Transverse colon (tissue), 4 donors: ENCODE measurements at regions not wholly inside any gene's neighbourhood (a gene's known extent, or its start where the extent isn't known, plus 50 kb on each side); places are given as distances from the start of the nearest gene placed in this dataset.

Experiments used
- DNase-seq: peaks from one replicate; pipeline ENCODE4 v3.0.0-alpha.2; 2019
- H3K27ac ChIP-seq, 4 donors: fragments of 200-600 bp; sonication (generic); 2 replicates each; pipeline ENCODE4 v1.5.1; 2016 to 2018; ENCODE audit warnings: inconsistent platforms in 4 of 4
- H3K27me3 ChIP-seq: fragments of 200-600 bp; sonication (generic); 2 replicates; pipeline ENCODE4 v1.5.1; 2017; ENCODE audit warnings: inconsistent platforms
- H3K36me3 ChIP-seq, 4 donors: fragments of 200-600 bp; sonication (generic); 2 replicates each; pipeline ENCODE4 v1.5.1; 2017 to 2019; ENCODE audit warnings: inconsistent platforms in 4 of 4
- H3K4me1 ChIP-seq, 4 donors: fragments of 200-600 bp; sonication (generic); 2 replicates each; pipeline ENCODE4 v1.5.1; 2017 to 2020; ENCODE audit warnings: inconsistent platforms in 4 of 4
- H3K4me3 ChIP-seq, 4 donors: fragments of 200-600 bp; sonication (generic); 1 replicate in 1 of 4; 2 replicates in 3 of 4; pipeline versions ENCODE4 v1.5.1 to v1.6.1; 2017 to 2019; ENCODE audit warnings: inconsistent platforms in 4 of 4
- H3K9me3 ChIP-seq, 2 donors: fragments of 200-600 bp; sonication (generic); 2 replicates each; pipeline ENCODE4 v1.5.1; 2017 to 2019; ENCODE audit warnings: inconsistent platforms in 2 of 2
- EP300 ChIP-seq: sonication (generic); formaldehyde crosslinking; IDR thresholded peaks from one replicate; pipeline ENCODE4 v1.6.1; 2017; ENCODE audit warnings: antibody characterized with exemption, low read depth
- POLR2A ChIP-seq: fragments of 450-650 bp; IDR thresholded peaks from one replicate; pipeline ENCODE4 v1.6.1; 2016; ENCODE audit warnings: antibody characterized with exemption, mild to moderate bottlenecking, moderate library complexity
- POLR2AphosphoS5 ChIP-seq, 3 donors: sonication (generic); formaldehyde crosslinking; IDR thresholded peaks; one replicate each; pipeline ENCODE4 v1.6.1; 2016; ENCODE audit warnings: antibody characterized with exemption in 3 of 3
- WGBS, 2 donors: methylation state at CpG; one replicate each; pipeline ENCODE4 v1.1.5; 2018; ENCODE audit warnings: low coverage in 1 of 2; 5-methylcytosine and 5-hydroxymethylcytosine counted together
- in situ Hi-C, 4 donors: fragments of 200-750 bp; cut with MboI; loops; one replicate each; pipeline versions ENCODE4 v1.15.0 to v1.15.1; 2017; ENCODE audit warnings: low sequenced_read_pairs in 3 of 4, low pct_ligation_motif_present in 1 of 4, low pct_unique_long_range_greater_than_20kb in 1 of 4
- intact Hi-C: fragments of 100-400 bp; cut with DNase I; formaldehyde crosslinking; loops from one replicate; pipeline ENCODE4 v1.15.1; 2023; ENCODE audit warnings: low total_unique reads
- TF ChIP-seq, protein P1 (sequence below), 5 experiments: fragments of 200-600 bp in 3 of 5; fragments of 450-650 bp in 2 of 5; sonication (generic) in 3 of 5; IDR thresholded peaks; 1 replicate in 2 of 5; 2 replicates in 3 of 5; pipeline ENCODE4 v1.5.1; 2016 to 2017; ENCODE audit warnings: antibody characterized with exemption in 5 of 5, inconsistent platforms in 3 of 5, mild to moderate bottlenecking in 2 of 5, moderate library complexity in 1 of 5

DNA sequence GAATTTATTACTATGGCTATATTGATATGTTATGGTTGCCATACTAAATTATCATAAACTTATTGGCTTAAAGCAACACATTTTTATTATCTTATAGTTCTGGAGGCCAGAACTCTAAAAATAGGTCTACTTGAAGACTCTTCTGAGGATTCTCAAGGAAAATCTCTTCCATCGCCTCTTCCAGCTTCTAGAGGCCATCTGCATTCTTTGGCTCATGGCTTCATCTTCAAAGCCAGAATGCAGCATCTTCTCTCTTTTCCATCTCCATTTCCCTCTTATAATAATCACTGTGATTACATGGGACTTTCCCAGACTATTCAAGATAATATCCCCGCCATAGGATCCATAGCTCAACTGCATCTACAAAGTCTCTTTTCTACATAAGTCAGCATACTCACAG, 385.4 kb downstream of the RMST start:
- H3K27ac ChIP-seq = no peak overlapping the region
- no peak for DNase-seq
- in situ Hi-C loops (no loop called here), intact Hi-C loops (no loop called here)
- WGBS, 2 donors = 78 to 97% methylated on average over 2 of the region's 2 CpGs
- TF ChIP-seq POLR2A (no peak), EP300 (no peak), POLR2AphosphoS5 (IDR thresholded peaks at IDR 0.05) (no peak)
- TF ChIP-seq, protein P1, sequence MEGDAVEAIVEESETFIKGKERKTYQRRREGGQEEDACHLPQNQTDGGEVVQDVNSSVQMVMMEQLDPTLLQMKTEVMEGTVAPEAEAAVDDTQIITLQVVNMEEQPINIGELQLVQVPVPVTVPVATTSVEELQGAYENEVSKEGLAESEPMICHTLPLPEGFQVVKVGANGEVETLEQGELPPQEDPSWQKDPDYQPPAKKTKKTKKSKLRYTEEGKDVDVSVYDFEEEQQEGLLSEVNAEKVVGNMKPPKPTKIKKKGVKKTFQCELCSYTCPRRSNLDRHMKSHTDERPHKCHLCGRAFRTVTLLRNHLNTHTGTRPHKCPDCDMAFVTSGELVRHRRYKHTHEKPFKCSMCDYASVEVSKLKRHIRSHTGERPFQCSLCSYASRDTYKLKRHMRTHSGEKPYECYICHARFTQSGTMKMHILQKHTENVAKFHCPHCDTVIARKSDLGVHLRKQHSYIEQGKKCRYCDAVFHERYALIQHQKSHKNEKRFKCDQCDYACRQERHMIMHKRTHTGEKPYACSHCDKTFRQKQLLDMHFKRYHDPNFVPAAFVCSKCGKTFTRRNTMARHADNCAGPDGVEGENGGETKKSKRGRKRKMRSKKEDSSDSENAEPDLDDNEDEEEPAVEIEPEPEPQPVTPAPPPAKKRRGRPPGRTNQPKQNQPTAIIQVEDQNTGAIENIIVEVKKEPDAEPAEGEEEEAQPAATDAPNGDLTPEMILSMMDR (IDR thresholded peaks at IDR 0.05) = no peak
- H3K27me3 ChIP-seq = no peaks in the 10 kb centered on the region
- H3K4me1 ChIP-seq = no peaks in the 10 kb centered on the region
- no peaks in the 10 kb centered on the region for H3K36me3 ChIP-seq
- H3K9me3 ChIP-seq = no peaks in the 10 kb centered on the region
- no peak overlapping the region for H3K4me3 ChIP-seq

DNA sequence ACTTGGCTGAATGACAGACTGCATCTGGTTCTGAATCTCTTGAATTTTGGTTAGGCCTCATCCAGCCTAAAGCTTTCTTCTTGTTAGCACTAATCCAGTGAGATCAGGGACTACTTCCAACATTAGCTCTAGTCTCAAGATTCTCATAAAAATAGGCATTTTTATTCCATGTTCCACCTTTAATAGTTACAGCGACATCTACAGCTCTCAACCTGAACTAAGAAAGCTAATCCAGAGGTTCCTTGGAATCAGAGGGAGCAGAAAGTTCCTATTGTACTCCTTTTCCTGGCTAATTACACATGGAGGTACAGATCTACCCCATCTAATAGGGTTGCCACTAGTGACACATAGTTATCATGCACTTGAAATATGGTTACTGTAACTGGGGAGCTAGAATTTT, 391.9 kb downstream of the RMST start:
- Histone ChIP-seq H3K4me3 (no peak overlapping the region), H3K36me3 (no peaks in the 10 kb centered on the region), H3K4me1 (no peaks in the 10 kb centered on the region), H3K27me3 (no peaks in the 10 kb centered on the region), H3K9me3 (no peaks in the 10 kb centered on the region), H3K27ac (no peak overlapping the region)
- no peak for TF ChIP-seq POLR2AphosphoS5 (IDR thresholded peaks at IDR 0.05)
- TF ChIP-seq EP300 = no peak
- TF ChIP-seq, protein P1 (IDR thresholded peaks at IDR 0.05) = no peak
- no peak for DNase-seq
- intact Hi-C loops (no loop called here), in situ Hi-C loops (no loop called here)
- 50 to 85% methylated on average over 1 of the region's 1 CpG for WGBS, 2 donors

DNA sequence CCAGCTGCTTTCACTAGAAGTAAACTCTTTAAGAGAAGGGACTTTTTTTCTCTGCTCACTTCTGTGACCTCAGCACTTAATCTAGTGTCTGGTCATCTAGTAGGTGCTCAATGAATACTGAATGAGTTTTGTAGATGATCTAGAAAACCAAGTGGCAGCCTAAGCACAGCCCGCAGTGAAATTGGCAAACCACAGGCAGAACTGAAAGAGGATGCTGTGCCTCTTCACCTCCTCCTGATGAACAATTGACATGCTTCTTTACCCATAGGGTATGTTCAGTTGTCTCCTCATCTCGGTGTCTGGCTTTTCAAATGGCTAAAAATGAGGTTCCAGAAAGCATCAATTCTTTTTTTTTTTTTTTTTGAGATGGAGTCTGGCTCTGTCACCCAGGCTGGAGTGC, 399.5 kb downstream of the RMST start:
- TF ChIP-seq EP300 (no peak), POLR2AphosphoS5 (IDR thresholded peaks at IDR 0.05) (no peak), POLR2A (no peak)
- TF ChIP-seq, protein P1 (IDR thresholded peaks at IDR 0.05) = no peak
- no peak overlapping the region for H3K4me3 ChIP-seq
- no peak overlapping the region for H3K27ac ChIP-seq
- 49% methylated on average over 2 of the region's 2 CpGs; no CpG with 5 or more reads in 1 of the 2 donors for WGBS, 2 donors
- in situ Hi-C loops (no loop called here), intact Hi-C loops (no loop called here)
- DNase-seq = no peak
- no peaks in the 10 kb centered on the region for H3K36me3 ChIP-seq
- no peaks in the 10 kb centered on the region for H3K4me1 ChIP-seq
- H3K27me3 ChIP-seq = no peaks in the 10 kb centered on the region
- H3K9me3 ChIP-seq = no peaks in the 10 kb centered on the region

DNA sequence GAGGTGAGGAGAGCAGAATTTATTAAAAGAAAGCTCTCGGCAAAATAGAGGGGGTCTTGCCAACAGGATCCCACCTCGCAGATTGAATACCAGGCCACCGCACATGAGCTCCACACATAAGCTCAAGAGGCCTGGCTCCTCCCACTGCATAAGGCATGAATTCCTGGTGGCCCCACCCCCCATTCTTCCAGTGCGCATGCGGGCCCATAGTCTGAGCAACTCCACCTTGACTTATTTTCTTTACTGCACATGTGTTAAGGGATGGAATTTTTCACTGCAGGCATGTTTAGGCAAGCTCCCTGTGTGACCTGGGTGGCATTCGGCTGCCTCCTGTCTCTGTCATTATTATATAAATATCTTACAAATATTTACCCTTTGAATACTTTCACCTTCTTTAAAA, 412.5 kb downstream of the RMST start:
- no peak for DNase-seq

More for the DNA sequence above, 412.5 kb downstream of the RMST start:
- intact Hi-C loops = no loop called here
- TF ChIP-seq, protein P1 (IDR thresholded peaks at IDR 0.05) = no peak
- no peak for TF ChIP-seq EP300
- TF ChIP-seq POLR2A = no peak
- no peak for TF ChIP-seq POLR2AphosphoS5 (IDR thresholded peaks at IDR 0.05)
- Histone ChIP-seq H3K4me1 (no peaks in the 10 kb centered on the region), H3K9me3 (peaks cover 0 to 4% of the 10 kb centered on the region in 2 donors), H3K27me3 (no peaks in the 10 kb centered on the region), H3K27ac (no peak overlapping the region), H3K36me3 (no peaks in the 10 kb centered on the region), H3K4me3 (no peak overlapping the region)
- 69 to 70% methylated on average over 3 to 6 of the region's 6 CpGs for WGBS, 2 donors
- in situ Hi-C loops = no loop called here
